Neural crest cell (in vitro differentiated cells): ENCODE measurements at regions not wholly inside any gene's neighbourhood (a gene's known extent, or its start where the extent isn't known, plus 50 kb on each side); places are given as distances from the start of the nearest gene placed in this dataset.

Source experiments
- DNase-seq: peaks from one replicate; pipeline ENCODE4 v3.0.0; 2021; ENCODE audit warnings: low read depth, mixed read lengths, low spot score
- H3K27ac Mint-ChIP-seq: one replicate; pipeline ENCODE4 v1.8.0; 2021; ENCODE audit warnings: mild to moderate bottlenecking, mixed read lengths; ENCODE audit not compliant: unreplicated experiment
- H3K27me3 Mint-ChIP-seq: 2 replicates; pipeline ENCODE4 v1.8.0; 2021; ENCODE audit warnings: low read depth, mild to moderate bottlenecking, mixed read lengths
- H3K36me3 Mint-ChIP-seq: 2 replicates; pipeline ENCODE4 v1.8.0; 2021; ENCODE audit warnings: low read depth, mild to moderate bottlenecking, mixed read lengths
- H3K4me1 Mint-ChIP-seq: 2 replicates; pipeline ENCODE4 v1.8.0; 2021; ENCODE audit warnings: mixed read lengths
- H3K4me3 Mint-ChIP-seq: one replicate; pipeline ENCODE4 v1.8.0; 2021; ENCODE audit warnings: mild to moderate bottlenecking, mixed read lengths
- H3K9me3 Mint-ChIP-seq: 2 replicates; pipeline ENCODE4 v1.8.0; 2021; ENCODE audit warnings: mixed read lengths
- TF ChIP-seq, protein P1 (sequence below): fragments of 200-600 bp; sonication (generic); conservative IDR thresholded peaks from 2 replicates; pipeline ENCODE4 v1.5.0; 2021; ENCODE audit warnings: antibody characterized with exemption, mild to moderate bottlenecking

- Mint-ChIP-seq H3K36me3 (no peaks in the 10 kb centered on the region), H3K27me3 (no peaks in the 10 kb centered on the region), H3K4me3 (no peak overlapping the region), H3K27ac (peak overlapping the region; percentile 58), H3K9me3 (peaks cover 3% of the 10 kb centered on the region), H3K4me1 (peaks cover 11% of the 10 kb centered on the region)
- TF ChIP-seq, protein P1, sequence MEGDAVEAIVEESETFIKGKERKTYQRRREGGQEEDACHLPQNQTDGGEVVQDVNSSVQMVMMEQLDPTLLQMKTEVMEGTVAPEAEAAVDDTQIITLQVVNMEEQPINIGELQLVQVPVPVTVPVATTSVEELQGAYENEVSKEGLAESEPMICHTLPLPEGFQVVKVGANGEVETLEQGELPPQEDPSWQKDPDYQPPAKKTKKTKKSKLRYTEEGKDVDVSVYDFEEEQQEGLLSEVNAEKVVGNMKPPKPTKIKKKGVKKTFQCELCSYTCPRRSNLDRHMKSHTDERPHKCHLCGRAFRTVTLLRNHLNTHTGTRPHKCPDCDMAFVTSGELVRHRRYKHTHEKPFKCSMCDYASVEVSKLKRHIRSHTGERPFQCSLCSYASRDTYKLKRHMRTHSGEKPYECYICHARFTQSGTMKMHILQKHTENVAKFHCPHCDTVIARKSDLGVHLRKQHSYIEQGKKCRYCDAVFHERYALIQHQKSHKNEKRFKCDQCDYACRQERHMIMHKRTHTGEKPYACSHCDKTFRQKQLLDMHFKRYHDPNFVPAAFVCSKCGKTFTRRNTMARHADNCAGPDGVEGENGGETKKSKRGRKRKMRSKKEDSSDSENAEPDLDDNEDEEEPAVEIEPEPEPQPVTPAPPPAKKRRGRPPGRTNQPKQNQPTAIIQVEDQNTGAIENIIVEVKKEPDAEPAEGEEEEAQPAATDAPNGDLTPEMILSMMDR: no peak
- DNase-seq: no peak
Observed at GRCh38 chr12:25840678-25841465, 117.6 kb upstream of the RASSF8 start.

DNA sequence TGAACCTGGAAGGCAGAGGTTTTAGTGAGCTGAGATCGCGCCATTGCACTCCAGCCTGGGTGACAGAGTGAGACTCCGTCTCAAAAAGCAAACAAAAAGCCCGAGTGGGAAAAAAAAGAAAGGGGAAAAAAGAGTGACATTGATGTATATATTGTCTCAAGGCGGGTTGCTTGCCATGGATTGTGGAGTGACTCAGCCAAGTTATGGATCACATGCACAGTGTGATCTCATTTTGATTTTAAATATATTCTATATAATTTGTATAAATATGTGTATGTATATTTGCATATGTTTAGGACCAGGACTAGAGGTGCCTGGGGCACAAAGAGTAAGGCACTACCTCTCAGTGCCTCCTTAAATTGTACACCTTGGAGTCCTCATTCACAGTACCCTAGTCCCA, 116.2 kb upstream of the RASSF8 start:
- Mint-ChIP-seq H3K36me3 (no peaks in the 10 kb centered on the region), H3K4me1 (peaks cover 11% of the 10 kb centered on the region), H3K27me3 (no peaks in the 10 kb centered on the region), H3K9me3 (no peaks in the 10 kb centered on the region), H3K4me3 (no peak overlapping the region), H3K27ac (no peak overlapping the region)
- no peak for DNase-seq
- TF ChIP-seq, protein P1: no peak

GRCh38 chr12:25843976-25844375, 114.5 kb upstream of the RASSF8 start:
- Mint-ChIP-seq H3K27ac (no peak overlapping the region), H3K36me3 (no peaks in the 10 kb centered on the region), H3K9me3 (no peaks in the 10 kb centered on the region), H3K4me3 (no peak overlapping the region), H3K27me3 (no peaks in the 10 kb centered on the region), H3K4me1 (peaks cover 11% of the 10 kb centered on the region)
- DNase-seq: no peak
- TF ChIP-seq, protein P1: no peak

DNA sequence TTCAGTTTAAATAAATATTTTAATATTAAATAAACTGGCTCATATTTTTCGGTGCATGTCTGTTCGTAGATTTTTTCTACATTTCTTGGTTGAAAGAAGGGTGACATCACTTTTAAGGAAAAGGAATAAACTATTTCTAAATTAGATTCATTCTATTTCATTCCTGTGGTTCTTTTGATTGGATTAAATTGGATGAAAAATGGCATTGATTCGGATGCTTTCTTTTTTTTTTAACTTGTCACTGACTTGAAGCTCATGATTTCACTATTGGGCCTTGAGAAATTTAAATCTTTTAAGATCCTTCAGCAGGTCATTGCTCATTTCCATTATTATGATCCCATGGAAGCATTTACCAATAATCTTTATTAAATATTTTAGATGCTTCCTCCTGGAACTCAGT, 113.1 kb upstream of the RASSF8 start:
- TF ChIP-seq, protein P1: no peak

GRCh38 chr12:25852792-25853191, 105.7 kb upstream of the RASSF8 start:
- Mint-ChIP-seq H3K36me3 (no peaks in the 10 kb centered on the region), H3K27ac (no peak overlapping the region), H3K9me3 (peaks cover 8% of the 10 kb centered on the region), H3K27me3 (no peaks in the 10 kb centered on the region), H3K4me1 (peaks cover 20% of the 10 kb centered on the region), H3K4me3 (no peak overlapping the region)
- TF ChIP-seq, protein P1: no peak
- DNase-seq: no peak

More for the DNA sequence above, 113.1 kb upstream of the RASSF8 start:
- H3K9me3 Mint-ChIP-seq: no peaks in the 10 kb centered on the region
- no peak overlapping the region for H3K27ac Mint-ChIP-seq
- no peak for DNase-seq
- no peaks in the 10 kb centered on the region for H3K27me3 Mint-ChIP-seq
- peaks cover 3% of the 10 kb centered on the region for H3K4me1 Mint-ChIP-seq
- H3K4me3 Mint-ChIP-seq: no peak overlapping the region
- H3K36me3 Mint-ChIP-seq: no peaks in the 10 kb centered on the region
